Stimulated activated CD8-positive, alpha-beta memory T cell treated with anti-CD3 and anti-CD28 coated beads, Interleukin-4, amount 100 ng/mL, for 1 hour (primary cell): ENCODE measurements at regions not wholly inside any gene's neighbourhood (a gene's known extent, or its start where the extent isn't known, plus 50 kb on each side); places are given as distances from the start of the nearest gene placed in this dataset.
"Not testable (repeated sequence)": the region's sequence is repeated elsewhere in the genome, so short reads cannot be mapped to it uniquely, and the experiment has no call there.

Experiments
- DNase-seq, 2 donors: peaks; one replicate each; pipeline ENCODE4 v3.0.0-alpha.2; 2020; ENCODE audit warnings: low read depth in 2 of 2, low spot score in 1 of 2

DNA sequence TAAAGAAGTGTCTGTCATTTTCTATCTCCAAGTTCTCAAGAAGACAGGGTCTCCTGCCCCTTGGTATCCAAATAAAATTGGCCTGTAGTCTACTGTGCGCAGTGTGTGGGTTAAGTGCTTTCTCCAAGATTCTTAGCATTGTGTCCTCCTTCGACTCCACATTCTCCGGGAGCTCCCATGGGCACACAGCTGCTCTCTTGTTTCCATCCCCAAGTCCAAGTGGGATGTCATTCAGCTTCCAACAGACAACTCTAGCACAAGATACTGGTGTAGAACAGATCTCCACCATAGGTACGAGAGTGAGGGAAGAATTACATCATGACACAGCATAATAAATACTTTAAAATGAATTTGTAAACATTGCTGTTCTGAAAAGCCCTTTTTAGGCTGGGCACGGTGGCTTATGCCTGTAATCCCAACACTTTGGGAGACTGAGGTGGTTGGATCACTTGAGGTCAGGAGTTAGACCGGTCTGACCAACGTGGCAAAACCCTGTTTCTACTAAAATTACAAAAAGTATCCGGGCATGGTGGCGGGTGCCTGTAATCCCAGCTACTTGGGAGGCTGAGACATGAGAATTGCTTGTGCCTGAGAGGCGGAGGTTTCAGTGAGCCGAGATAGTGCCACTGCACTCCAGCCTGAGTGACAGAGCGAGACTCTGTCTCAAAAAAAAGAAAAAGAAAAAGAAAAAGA lies 196.2 kb downstream of the C9orf152 start:
- no peak for DNase-seq

DNA sequence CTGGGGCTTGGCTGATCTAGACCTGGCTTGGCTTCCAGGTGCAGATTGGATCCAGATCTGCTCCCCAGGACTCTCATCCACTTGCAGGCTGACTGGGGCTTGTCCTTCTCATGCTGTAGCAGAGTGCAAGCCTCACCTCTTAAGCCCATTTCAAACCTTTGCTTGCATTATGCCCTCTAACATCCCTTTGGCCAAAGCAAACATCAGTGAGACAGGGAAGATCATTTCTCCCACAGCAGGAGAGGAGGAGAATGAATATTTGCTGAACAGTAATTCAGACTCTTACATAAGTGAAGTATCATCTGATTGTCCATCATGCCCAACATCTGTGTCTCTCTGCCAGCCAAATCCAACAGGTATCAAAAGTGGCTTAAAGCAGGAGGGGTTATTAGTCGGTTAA lies 194.9 kb downstream of the C9orf152 start:
- no peak for DNase-seq

- DNase-seq, result no peak
These were observed 192.2 kb downstream of the C9orf152 start for GRCh38 chr9:110015759-110016158.

GRCh38 chr9:110016340-110016739 lies 191.6 kb downstream of the C9orf152 start:
- no peak for DNase-seq

- DNase-seq, result not testable (repeated sequence)
These were observed 187.7 kb downstream of the C9orf152 start for GRCh38 chr9:110020216-110020615.

DNA sequence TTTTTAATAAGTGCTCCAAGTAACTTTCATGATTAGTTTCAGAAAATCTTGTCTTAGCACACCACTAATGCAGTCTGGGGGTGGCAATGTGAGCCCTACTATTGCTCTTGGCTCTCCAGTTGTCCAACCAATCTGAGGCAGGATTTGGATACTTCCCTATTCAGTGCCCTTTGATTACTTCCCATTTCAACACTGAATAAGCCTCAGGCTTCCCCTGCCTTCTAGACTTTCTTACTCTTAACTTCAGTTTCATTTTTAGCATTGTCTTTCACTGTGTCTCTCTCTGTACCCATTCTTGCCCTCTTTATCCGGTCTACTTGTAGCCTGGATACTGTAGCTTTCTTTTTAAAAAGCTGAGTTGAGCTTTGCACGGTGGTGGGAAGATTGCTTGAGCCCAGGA lies 186.1 kb downstream of the C9orf152 start:
- DNase-seq, result no peak

DNA sequence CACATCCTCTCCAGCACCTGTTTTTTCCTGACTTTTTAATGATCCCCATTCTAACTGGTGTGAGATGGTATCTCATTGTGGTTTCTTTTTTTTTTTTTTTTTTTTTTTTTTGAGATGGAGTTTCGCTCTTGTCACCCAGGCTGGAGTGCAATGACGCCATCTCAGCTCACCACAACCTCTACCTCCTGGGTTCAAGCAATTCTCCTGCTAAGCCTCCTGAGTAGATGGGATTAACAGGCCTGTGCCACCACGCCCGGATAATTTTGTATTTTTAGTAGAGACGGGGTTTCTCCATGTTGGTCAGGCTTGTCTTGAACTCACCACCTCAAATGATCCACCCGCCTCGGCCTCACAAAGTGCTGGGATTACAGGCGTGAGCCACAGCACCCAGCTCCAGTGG lies 184.7 kb downstream of the C9orf152 start:
- not testable (repeated sequence) for DNase-seq

GRCh38 chr9:110025551-110026170 lies 182.3 kb downstream of the C9orf152 start:
- no peak for DNase-seq

DNA sequence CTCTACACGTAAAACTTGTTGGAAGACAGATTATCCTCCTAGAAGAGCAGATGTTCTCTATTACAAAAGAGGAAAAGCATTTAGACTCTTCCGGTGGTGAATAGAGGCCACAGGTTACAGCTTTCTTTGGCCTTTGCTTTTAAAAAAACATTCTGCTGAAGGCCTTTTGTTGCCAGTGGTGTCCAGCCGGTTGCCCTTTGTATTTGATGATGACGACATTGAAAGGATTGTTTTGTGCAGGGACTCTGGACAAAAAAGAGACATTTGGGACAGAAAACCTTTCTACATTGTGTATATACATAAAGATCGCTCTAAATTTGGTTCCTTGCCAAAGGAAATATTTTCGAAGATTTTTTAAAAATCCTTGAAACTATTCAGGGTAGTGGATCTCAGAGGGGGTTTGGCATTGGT lies 180.3 kb downstream of the C9orf152 start:
- DNase-seq, result no peak

GRCh38 chr9:110028271-110028670 lies 179.7 kb downstream of the C9orf152 start:
- no peak for DNase-seq

- no peak for DNase-seq
These were observed 179.3 kb downstream of the C9orf152 start for GRCh38 chr9:110028676-110029075.

DNA sequence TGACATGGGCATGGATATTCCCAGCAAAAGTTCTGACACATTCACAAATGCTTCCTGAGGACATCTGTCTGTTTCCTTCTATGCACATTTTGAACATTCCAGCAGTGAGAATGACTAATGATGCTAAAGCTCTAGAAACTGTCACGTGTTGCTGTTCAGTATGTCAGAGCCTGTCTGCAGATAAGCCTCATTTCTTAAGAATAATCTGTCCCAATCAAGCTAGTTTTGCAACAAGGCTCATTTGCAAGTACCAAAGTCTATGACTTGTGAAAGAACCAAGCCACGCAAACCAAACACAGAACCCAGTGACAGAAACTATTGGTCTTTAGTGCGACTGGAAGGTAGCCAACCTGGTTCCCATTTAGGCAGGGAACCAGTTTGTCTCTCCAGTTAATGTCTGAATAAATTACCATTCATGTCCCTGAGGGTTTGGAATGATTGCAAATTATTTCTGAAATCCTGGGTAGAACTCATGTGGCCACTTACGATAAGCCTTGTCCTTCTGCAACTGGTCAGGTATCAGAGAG lies 178.5 kb downstream of the C9orf152 start:
- DNase-seq, result no peak

DNA sequence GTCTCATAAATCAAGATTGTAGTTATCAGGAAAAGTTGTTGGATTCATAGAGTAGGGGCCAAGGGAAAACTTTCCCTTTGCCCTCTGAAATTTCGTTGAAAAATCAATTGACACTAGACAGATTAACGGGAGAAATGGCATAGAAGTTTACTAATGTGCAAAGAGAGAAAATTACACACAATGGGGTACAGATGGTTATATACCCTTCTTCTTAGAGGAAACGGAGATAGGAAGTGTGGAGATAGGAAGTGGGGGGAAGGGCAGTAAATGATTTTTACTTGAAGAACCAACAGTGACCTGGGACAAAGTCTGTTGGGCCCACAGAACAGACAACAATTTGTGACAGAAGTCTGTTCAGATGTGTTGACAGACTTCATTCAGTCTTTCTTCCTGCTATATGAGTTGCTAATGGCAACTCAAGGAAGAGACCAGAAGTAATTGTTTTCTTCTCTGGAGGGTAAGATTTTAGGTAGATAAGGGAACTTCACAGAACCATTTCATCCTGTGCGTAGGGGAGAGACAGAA lies 177.9 kb downstream of the C9orf152 start:
- DNase-seq, result no peak

- DNase-seq, result no peak
These were observed 177.3 kb downstream of the C9orf152 start for GRCh38 chr9:110030632-110031031.

DNA sequence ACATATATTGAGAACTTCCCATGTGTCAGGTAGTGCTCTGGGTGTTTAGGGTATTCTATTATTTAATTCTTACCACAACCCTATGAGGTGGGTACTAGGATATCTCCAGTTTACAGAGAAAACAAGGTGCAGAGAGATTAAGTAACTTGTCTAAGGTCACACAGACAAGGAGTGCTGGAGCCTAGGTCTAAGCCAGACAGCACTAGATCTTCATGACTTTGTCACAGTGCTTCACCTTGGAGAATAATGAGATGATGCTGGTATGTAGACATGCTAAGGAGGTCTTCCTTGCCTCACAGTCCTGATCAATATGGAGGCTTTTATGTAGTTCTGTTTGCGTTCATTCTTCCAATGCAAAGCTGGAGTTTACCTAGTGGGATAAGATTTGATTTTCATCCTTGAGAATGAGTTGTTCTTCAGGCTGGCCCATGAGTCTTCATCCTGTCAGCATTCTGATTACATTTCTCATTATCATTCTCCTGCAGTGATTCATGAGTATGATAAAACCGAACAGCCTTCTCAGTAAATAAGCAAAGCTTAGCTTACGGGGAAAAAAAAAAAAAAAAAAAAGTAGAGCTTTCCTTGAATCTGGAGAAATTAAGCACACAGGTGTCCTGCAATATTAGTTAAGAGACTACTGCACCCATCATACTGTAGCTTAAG lies 176.3 kb downstream of the C9orf152 start:
- DNase-seq, result no peak

GRCh38 chr9:110032532-110032931 lies 175.4 kb downstream of the C9orf152 start:
- not testable (repeated sequence) for DNase-seq

- DNase-seq, result no peak
These were observed 174.1 kb downstream of the C9orf152 start for GRCh38 chr9:110033869-110034268.

DNA sequence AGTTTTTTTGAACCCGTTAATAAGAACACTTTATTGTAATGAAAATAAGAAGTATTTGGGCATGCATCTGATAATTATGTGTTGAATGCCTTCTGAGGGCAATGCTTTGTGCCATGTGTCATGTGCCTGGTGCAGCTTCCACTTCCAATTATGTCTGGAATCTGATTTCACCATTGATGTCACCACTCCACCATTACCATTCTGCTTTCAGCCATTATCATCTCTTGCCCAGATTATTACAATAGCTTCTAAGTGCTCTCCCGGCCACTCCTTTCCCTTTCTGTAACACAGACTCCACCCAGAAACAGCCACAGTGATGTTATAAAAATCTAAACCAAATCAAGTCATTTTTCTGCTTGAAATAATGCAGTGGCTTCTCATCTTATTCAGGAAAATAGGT lies 171.7 kb downstream of the C9orf152 start:
- DNase-seq, result no peak

DNA sequence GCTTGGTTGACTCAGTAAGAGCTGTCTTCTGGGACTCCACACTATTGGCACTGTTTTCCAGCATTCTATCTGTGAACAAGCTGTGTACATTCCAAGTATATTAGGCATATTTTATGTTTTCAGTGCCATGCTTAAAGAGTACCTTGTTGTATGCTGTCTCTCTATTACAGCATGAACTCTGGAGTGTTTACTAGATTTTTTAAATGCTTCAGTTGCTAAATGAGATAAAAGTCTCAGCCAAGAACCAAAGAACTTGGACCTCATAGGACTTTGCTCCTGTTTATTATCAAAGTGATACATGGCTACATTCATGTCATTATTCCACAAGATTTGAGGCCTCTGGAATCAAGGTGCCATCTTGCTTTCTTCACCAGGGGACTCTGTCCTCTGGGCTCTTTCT lies 167.2 kb downstream of the C9orf152 start:
- DNase-seq, result no peak

DNA sequence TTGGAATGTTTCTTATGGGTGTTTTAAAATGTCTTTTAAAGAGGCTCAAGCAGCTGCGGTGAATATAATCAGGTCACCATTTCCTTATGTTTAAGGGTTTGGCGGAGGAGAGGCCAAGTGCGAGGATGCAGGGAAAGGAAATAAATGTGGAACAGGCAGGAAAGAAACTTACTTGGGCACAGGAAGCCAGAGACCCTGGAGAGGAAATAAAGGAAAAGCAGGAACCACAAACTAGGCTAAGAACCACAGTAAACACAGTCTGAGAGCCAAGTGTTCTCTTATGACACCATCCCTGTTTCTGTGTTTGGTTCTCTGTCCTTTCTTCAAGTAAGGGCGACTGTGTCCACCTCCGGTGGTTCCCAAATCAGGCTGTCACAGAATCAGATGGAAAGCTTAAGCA lies 166.5 kb downstream of the C9orf152 start:
- DNase-seq, result no peak

DNA sequence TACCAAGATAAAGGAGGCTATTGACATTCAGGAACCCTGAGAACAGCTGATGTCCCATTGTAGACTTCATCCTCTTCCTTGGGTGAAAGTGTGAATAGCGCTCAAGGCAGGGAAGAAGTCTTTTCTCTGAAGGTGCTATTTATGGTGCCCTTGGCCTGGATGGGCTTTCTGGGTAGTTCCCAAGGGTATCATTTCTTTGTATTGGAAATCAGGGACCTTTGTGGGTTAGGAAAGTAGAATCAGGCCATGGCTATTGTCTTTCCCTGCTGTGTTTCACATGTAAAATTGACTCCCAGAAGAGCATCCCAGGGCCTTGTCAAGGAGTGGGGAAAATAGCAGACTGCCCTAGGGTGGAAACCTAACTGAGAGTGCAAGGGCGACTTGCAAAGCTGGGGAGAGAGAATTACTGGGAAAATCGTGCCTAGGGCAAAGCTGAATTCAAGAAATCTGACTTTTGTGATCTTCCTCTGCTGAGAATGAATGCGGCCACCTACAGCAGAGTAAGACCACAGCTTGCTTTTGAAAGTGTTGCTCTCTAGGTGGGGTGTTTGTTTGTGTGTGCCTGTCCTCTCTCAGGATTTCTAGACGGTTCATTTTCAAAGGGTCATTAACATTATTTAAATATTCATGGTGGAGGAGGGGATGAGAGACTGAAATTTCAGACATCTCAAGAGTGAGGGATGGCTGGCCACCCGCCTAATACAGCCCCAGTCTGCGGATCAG lies 160.6 kb downstream of the C9orf152 start:
- no peak for DNase-seq
